GM12878 (cell line): ENCODE measurements at regions not wholly inside any gene's neighbourhood (a gene's known extent, or its start where the extent isn't known, plus 50 kb on each side); places are given as distances from the start of the nearest gene placed in this dataset.

Experiments
- BHLHE40 ChIP-seq, 2 experiments: fragments of 450-650 bp in 1 of 2; IDR thresholded peaks; 2 replicates each; pipeline ENCODE4 v1.6.1; 2011 to 2017; ENCODE audit warnings: low read depth in 2 of 2, borderline replicate concordance in 1 of 2, improper control_type of control experiment in 1 of 2, low read length in 1 of 2, mild to moderate bottlenecking in 1 of 2
- CREB1 ChIP-seq: IDR thresholded peaks from 2 replicates; pipeline ENCODE4 v1.6.1; 2012; ENCODE audit warnings: low read depth, mild to moderate bottlenecking, inconsistent platforms
- POLR2A ChIP-seq: IDR thresholded peaks from 2 replicates; pipeline ENCODE4 v1.6.1; 2011; ENCODE audit warnings: low read depth, mild to moderate bottlenecking, low read length
- SMC3 ChIP-seq: IDR thresholded peaks from 2 replicates; pipeline ENCODE4 v1.6.1; 2011; ENCODE audit warnings: low read length, improper control_type of control experiment, borderline replicate concordance
- TF ChIP-seq, protein P1 (sequence below): IDR thresholded peaks from 2 replicates; pipeline ENCODE4 v1.6.1; 2011; ENCODE audit warnings: low read depth, mild to moderate bottlenecking, low read length, moderate library complexity, borderline replicate concordance; ENCODE audit errors: extremely low read depth
- TF ChIP-seq, protein P2 (sequence below), 3 experiments: IDR thresholded peaks in 2 of 3; conservative IDR thresholded peaks in 1 of 3; 2 replicates each; pipeline ENCODE4 v1.5.1; 2011; ENCODE audit warnings: low read depth in 3 of 3, low read length in 3 of 3, mild to moderate bottlenecking in 3 of 3, control low read depth in 2 of 3, moderate library complexity in 2 of 3, inconsistent platforms in 1 of 3, mixed read lengths in 1 of 3; ENCODE audit not compliant: control insufficient read depth in 2 of 3, insufficient read depth in 1 of 3; ENCODE audit errors: extremely low read depth in 1 of 3

DNA sequence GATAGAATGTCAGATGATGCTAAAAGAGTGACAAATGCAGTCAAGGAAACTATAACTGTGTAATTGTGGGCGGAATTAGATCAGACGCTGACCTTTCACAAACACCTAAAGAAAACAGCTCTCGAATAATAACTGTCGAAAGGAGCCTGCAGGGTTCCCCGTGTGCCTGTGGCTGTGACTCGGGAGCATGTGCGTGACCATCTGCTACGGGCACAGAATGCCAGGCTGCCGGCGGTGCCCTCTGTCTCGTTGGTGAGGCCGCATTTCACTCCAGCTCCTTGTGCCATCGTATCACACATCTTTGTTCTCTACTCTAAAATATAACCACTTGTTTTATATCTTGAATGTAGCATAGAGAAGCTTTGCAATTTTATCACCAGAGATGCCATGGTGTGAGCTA, 267.8 kb upstream of the FMN2 start:
- TF ChIP-seq CREB1, result no peak
- TF ChIP-seq, protein P1, sequence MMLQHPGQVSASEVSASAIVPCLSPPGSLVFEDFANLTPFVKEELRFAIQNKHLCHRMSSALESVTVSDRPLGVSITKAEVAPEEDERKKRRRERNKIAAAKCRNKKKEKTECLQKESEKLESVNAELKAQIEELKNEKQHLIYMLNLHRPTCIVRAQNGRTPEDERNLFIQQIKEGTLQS, result no peak
- TF ChIP-seq, protein P2, sequence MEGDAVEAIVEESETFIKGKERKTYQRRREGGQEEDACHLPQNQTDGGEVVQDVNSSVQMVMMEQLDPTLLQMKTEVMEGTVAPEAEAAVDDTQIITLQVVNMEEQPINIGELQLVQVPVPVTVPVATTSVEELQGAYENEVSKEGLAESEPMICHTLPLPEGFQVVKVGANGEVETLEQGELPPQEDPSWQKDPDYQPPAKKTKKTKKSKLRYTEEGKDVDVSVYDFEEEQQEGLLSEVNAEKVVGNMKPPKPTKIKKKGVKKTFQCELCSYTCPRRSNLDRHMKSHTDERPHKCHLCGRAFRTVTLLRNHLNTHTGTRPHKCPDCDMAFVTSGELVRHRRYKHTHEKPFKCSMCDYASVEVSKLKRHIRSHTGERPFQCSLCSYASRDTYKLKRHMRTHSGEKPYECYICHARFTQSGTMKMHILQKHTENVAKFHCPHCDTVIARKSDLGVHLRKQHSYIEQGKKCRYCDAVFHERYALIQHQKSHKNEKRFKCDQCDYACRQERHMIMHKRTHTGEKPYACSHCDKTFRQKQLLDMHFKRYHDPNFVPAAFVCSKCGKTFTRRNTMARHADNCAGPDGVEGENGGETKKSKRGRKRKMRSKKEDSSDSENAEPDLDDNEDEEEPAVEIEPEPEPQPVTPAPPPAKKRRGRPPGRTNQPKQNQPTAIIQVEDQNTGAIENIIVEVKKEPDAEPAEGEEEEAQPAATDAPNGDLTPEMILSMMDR (IDR thresholded peaks at IDR 0.05 in 2 of 3, conservative IDR thresholded peaks at IDR 0.05 in 1 of 3; ENCODE audit: control insufficient read depth in 2 of 3, extremely low read depth in 1 of 3, insufficient read depth in 1 of 3, low read depth in 3 of 3, low read length in 3 of 3), result no peak
- no peak for TF ChIP-seq BHLHE40 (IDR thresholded peaks at IDR 0.05; ENCODE audit: borderline replicate concordance in 1 of 2, low read depth in 2 of 2, low read length in 1 of 2)
- TF ChIP-seq SMC3, result no peak
- TF ChIP-seq POLR2A, result no peak
